DND-41 (cell line): ENCODE measurements at regions not wholly inside any gene's neighbourhood (a gene's known extent, or its start where the extent isn't known, plus 50 kb on each side); places are given as distances from the start of the nearest gene placed in this dataset.

Experiments used
- EZH2 ChIP-seq: IDR thresholded peaks from 3 replicates; pipeline ENCODE4 v1.6.1; 2012; ENCODE audit warnings: borderline replicate concordance, low read depth, mild to moderate bottlenecking, moderate library complexity, low read length, inconsistent platforms; ENCODE audit not compliant: severe bottlenecking
- TF ChIP-seq, protein P1 (sequence below): IDR thresholded peaks from 2 replicates; pipeline ENCODE4 v1.5.1; 2012; ENCODE audit warnings: borderline replicate concordance, low read length, moderate library complexity, mild to moderate bottlenecking; ENCODE audit not compliant: poor library complexity, severe bottlenecking; ENCODE audit errors: extremely low read depth

DNA sequence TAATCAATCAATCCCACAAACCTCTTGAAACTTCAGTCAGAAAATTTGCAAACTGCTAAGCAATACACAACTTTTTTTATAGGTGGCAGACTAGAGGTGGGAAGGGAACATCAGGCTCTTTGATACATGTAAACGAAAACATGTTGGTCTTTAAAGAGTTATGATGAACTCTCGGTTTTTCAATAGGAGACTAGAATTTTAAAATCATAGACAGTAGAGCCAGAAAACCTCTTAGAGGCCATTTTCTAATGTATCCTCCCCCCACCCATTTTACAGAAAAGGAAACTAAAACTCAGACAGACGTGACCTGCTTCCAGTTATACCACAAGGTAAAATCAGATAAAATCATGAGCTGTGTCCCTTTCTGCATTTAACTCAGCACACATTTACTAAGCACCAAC is 179.1 kb upstream of the LPP start:
- TF ChIP-seq, protein P1, sequence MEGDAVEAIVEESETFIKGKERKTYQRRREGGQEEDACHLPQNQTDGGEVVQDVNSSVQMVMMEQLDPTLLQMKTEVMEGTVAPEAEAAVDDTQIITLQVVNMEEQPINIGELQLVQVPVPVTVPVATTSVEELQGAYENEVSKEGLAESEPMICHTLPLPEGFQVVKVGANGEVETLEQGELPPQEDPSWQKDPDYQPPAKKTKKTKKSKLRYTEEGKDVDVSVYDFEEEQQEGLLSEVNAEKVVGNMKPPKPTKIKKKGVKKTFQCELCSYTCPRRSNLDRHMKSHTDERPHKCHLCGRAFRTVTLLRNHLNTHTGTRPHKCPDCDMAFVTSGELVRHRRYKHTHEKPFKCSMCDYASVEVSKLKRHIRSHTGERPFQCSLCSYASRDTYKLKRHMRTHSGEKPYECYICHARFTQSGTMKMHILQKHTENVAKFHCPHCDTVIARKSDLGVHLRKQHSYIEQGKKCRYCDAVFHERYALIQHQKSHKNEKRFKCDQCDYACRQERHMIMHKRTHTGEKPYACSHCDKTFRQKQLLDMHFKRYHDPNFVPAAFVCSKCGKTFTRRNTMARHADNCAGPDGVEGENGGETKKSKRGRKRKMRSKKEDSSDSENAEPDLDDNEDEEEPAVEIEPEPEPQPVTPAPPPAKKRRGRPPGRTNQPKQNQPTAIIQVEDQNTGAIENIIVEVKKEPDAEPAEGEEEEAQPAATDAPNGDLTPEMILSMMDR, result peak; percentile 62
- TF ChIP-seq EZH2, result no peak
